Ammon's horn (tissue), 1 donor: ENCODE measurements at regions not wholly inside any gene's neighbourhood (a gene's known extent, or its start where the extent isn't known, plus 50 kb on each side); places are given as distances from the start of the nearest gene placed in this dataset.
"Not testable (repeated sequence)": the region's sequence is repeated elsewhere in the genome, so short reads cannot be mapped to it uniquely, and the experiment has no call there.

Source experiments
- DNase-seq: peaks from one replicate; pipeline ENCODE4 v3.0.0-alpha.2; 2016; ENCODE audit warnings: low spot score

DNA sequence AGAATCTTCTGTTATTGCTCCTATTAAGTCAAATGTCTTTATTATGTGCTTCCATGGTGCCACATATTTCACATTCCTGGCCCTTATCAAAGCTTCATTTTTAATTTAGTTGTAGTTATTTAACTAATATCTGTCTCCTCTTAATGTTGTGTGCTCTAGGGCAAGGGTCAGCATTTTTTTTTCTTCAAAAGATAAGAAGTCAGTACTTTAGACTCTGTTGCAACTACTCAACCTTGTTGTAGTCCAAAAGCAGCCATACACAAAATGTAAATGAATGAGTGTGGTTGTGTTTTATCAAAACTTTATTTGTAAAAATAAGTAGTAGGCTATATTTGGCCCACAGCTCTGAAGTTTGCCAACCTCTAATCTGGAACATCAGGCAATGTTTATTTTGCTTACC lies 394.7 kb upstream of the CBLB start:
- DNase-seq, result no peak

DNA sequence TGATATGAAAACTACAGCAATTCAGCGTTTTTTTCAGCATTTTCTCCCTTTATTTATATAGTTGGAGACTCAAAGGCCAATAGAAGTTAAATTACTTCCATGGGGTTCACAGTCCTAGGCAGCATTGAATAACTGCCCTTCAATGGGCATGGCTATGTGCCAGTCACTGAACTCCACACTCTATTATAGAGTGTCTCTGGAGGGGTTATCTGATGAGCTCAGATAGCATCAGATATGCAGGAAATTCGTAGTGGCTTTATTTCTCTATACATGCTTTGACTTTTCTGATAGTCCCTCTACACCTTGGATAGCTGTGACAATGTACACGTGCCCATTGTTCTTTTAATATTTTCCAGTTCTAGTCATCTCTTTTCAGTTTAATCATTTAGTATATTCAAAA lies 396.9 kb upstream of the CBLB start:
- DNase-seq, result no peak

DNA sequence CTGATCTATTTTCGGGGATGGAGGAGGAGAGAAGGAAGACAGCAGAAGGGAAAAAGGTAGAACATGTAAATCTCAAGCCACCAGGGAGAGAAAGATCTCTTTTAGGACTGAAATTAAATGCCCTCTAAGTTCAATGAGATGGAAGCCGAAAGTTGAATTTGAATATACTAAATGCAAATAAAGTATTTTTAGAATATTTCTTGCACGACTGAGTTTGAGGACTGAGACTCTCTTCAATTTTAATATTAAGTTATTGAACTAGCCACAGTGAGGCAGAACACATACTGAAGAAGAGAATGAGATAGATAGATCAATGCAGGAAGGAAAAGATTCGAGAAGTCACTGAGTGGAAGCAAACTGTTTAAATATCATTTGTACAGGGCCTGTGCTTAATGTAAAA lies 399.9 kb upstream of the CBLB start:
- no peak for DNase-seq

DNA sequence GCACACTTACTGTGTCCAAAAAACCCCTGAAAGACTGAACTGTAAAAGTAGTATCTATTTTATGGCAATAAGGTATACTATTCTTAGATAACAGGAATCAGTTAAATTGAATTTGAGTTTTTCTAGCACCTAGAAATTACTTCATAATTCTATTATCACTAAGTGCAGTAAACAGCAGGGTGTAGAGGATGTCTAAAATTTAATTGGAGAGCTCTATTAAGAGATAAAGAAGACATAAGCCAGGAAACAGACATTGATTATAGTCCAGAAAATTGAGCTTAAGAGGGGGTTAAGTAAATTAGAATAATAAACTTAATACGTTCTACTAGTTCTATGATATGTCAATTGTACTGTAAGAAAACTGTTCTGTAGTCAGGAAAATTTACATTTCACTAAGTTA lies 403.5 kb upstream of the CBLB start:
- no peak for DNase-seq

DNA sequence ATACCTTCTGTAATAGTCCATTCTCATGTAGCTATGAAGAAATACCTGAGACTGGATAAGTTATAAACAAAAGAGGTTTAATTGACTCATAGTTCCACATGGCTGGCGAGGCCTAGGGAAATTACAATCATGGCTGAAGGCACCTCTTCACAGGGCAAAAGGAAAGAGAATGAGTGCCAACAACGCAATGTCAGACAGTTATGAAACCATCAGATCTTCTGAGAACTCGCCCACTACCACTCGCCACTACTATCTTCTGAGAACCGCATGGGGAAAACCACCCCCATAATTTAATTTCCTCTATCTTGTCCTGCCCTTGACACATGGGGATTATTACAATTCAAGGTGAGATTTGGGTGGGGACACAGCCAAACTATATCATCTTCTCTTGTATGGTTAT lies 406.8 kb upstream of the CBLB start:
- DNase-seq, result no peak

DNA sequence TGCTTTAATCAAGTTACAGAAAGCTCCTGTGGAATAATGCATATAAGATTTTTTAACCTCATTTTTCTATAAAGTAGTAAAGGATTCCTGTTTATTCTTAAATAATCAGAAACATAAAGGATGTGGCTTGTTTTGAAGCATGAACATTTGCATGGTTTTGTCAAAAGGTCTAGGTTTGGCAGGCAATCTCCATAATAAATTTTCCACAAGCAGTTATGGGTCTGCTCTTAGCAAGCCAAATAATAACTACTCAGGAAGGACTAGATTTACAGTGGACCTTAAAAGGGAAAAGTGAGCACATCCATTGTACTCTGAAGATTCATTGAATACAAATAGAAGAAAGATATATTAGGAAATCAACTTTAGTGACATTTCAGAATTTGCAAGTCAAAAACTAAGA lies 407.3 kb upstream of the CBLB start:
- DNase-seq, result no peak

DNA sequence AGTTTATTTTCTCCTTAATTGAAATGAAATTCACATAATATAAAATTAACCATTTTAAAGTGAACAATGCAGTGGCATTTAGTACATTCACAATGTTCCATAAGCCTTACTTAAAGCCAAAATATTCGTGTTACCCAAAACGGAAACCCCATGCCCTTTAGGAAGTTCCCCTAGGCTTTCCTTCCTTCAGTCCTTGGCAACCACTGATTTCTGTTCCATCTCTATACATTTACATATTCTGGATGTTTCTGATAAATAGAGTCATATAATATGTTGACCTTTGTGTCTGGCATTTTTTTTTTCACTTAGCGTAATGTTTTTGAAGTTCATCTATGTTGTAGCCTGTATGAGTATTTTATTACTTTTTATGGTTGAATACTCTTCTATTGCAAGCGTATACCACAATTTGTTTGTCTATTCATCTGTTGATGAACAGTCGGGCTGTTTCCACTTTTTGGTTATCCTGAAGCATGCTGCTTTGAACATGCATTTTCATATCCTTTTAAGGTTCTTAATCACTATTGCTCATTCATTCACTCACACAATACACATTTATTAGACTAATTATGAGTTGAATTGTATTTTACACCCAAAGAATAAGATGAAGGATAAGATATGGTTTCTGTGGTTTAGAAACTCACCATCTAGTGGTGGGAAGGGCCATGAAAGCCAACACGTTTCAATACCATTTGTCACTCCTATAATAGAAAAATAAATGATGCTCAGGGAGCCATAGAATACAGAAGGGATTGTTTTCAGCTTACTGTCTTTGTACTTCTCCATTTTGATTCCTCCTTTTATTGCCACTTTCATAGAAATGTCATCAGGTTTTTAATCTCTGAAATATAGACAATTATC lies 408.2 kb upstream of the CBLB start:
- no peak for DNase-seq

DNA sequence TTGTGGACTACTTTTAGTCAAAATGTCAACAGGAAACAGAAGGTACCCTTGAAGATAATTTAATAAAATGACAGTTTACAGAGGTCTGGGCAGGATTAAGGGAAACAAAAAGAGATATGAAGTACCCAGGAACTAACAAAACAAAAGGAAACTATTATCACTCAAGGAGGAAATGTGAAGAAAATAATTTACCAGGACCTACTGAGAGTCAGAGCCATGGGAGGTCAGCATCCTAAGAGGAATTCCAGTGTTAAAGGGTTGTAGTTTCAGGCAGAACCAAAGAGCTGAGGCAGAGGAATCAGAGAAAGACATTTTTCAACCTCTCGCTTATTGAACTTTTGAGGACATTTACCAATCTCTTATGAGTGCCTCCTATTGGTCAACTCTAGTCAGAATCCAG lies 408.9 kb upstream of the CBLB start:
- DNase-seq, result no peak

DNA sequence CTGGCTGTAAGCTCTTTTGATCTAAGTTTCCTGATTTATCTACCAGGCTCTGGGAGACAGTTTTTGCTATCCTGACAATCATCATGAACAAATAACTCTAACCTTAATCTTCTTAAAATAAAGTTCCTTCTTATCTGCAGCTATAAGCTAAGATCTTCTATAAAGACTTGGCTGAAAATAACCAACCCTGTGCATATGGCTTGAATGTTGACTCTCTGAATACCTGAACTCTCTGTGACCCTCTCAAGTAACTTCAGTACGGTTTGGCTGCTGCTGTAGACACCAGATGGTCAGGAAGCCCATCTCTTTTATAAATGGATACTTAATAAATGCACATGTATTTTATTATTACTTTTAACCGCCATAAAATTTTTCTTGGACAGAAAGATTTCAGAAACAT lies 412.4 kb upstream of the CBLB start:
- DNase-seq, result no peak

DNA sequence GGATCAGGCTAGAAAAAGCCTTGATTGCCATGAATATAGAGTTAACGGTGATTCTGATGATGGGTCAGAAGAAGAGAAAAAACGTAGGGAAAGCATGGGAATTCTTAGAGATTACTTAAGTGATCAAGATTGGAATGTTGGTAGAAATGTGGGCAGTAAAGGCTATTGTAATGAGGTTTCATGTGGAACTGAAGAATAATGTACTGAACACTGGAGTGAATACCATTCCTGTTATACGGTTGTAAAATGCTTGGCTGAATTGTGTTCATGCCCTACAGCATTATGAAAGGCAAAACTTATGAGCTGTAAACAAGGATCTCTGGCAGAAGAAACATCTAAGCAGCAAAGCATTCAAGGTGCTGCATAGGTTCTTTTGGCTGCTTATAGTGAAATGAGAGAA lies 414.1 kb upstream of the CBLB start:
- DNase-seq, result no peak

DNA sequence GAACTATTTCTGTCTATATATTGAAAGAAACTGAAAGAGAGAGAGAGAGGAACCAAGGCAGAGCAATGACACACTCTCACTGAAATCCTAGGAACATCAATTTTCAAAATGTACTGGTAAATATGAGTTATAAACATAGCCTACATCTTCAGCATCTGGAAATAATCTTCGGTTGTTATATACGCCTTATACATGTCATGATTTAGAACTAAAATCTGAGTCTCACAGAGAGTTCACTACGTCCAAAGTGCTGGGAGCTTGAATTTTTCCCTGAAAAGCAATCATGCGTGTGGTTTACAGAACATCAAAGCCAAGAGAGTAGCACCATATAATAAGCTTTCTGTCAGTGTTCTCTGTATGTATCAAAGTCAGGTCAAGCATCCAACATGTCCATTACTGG lies 420.0 kb upstream of the CBLB start:
- no peak for DNase-seq

DNA sequence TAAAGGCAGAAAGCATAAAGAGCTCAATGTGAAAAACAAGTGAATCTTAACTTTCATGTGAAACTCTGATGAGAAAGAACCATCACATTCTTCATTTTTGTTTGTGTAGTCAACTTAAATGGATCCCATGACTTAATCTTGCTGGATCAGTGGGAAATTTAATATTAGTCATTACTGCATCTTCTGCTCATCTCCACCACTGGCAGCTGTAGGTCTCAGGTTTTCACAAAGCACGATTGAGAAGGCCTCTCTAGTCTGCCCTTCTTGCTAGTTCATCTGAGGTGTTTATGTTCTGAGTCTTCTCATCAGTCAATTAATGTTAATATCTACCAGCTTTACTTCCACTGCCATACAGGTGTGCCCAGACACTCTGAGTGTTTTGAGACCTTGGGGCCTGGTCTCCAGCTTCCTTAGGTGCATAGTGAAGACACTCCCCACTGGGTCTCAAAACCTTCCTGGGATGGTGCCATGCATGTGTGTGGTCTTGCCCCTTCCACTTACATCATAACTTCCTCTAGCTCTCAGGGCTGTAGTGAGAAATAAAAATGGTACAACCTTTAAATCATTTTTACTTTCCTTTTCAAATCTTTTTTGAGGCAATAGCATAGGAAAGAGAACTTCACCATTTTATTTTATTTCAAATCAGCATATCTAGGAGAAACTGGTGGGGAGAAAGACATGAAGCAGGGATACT lies 421.6 kb upstream of the CBLB start:
- no peak for DNase-seq

DNA sequence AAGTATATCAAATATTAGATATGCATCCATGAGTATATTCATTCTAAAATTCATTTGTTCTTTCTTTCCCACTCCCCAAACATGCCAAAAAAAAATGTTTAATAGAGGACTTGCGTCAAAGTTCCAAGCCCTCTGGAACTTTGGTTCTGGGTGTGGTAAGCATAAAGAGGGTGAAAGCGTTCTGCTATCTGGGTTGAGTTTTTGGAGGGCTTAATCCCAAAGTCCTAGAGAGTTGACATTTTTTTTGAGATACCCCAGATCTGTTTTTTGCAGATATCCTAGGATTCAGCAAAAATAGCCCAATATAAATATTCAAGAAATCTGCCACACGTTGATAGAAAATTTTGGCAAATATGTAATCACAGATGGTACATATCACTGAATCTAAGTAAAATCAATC lies 424.3 kb upstream of the CBLB start:
- DNase-seq, result no peak

DNA sequence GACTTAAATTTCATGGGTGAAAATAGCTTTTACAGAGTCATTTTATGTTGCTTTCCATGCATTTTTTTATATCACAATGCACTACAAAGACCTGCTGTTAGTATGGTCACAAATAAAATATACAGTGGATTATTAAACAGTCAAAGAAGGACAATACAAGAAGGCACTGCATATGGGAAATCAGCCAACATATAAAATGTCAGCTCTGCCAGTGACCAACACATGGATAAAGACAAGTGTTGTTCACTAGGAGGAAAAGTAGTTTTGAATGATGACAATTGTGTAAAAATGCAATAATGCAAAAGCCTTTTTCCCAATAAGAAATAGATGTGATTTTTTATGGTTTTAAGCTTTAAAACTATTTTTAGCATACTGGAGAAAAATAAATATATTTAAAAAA lies 425.3 kb upstream of the CBLB start:
- DNase-seq, result peak; percentile 10

DNA sequence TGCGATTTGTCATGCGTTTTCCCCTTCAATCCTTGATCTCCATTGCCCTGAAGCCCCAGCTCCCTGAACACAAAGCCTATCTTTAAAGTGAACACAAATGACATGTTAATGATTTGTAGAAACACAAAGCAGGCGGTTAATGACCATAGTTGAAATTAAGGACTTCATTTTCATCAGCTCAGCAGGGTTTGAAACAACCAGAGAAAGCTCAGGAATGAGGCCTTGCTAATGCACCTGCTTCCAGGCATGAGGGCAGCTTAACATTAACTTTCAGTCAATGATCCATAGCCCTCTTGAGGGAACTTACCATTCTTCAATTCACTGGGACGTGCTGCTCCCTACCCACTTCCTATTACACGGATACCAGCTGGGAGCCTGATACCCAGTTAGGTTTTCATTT lies 427.2 kb upstream of the CBLB start:
- DNase-seq, result no peak

DNA sequence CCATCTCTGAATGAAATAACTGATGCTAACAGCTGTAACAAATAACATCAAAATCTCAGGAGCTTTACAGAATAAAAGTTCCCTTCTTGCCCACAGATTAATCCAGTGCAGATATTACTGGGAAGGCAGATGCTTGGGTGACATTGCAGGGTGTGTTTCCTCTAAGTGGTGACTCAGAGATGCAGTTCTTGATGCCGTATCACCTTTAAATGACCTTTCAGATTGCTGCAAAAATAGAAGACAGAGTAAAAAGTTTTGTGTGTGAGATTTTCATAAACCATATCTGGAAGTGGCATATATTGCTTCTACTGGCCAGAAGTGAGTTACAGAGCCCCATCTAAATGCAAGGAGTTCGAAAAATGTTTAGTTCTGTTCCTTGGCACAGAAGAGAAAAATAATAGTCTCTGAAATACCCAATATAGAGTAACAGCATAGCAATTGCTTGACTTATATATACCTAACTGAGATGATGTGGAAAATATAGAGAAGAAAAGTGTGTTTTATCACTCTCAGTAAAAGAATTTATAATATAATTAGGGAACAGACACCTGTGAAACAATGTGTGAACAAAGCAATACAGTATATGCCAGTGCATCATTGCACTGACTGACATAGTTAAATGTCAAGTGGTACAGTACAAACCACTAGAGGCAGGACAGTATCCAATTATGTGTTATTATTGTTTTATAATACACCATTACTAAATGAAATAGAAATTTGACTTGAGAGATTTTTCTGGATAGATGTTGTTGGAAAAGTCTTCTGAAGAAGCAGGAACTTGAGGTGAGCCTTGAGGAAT lies 430.7 kb upstream of the CBLB start:
- DNase-seq, result no peak

DNA sequence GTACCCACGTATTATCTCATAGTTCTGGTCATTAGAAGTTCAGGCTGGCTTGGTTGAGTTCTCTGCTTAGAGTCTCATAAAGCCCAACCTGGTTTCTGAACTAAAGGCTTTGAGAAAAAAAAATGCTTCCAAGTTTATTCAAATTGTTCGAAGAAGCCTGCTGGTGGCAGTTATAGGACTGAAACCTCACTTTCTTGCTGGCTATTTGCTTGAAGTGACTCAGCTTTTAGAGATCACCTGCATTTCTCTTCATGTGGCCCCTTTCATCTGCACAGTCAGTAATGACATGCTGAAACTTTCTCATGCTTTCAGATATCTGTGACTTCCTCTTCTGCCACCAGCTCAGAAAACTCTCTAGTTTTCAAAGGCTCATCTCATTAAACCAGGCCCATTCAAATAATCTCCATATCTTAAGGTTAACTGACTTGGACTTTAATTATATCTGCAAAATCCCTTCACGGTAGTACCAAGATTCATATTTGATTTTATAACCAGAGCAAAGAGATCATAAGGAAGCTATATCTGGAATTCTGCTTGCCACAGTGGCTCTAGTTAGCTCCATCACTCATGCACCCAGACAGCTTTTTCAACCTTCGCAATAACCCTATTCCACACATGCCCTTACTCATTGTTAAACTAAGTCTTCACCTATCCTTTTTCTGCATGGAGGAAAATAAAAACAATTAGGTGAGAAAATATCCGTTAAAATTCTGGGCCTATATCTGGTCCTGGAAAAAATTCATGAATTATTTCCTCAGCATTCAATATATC lies 433.8 kb upstream of the CBLB start:
- DNase-seq, result no peak

DNA sequence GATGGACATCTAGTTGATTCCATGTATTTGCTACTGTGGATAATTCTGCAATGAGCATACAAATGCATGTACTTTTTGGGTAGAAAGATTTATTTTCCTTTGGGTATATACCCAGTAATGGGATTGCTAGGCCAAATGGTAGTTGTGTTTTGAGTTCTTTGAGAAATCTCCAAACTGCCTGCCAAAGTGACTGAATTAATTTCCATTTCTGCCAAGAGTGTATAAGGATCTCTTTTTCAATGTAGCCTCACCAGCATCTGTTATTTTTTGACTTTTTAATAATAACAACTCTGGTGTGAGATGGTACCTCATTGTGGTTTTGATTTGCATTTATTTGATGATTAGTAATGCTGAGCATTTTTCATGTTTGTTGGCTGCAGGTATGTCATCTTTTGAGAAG lies 435.0 kb upstream of the CBLB start:
- no peak for DNase-seq

DNA sequence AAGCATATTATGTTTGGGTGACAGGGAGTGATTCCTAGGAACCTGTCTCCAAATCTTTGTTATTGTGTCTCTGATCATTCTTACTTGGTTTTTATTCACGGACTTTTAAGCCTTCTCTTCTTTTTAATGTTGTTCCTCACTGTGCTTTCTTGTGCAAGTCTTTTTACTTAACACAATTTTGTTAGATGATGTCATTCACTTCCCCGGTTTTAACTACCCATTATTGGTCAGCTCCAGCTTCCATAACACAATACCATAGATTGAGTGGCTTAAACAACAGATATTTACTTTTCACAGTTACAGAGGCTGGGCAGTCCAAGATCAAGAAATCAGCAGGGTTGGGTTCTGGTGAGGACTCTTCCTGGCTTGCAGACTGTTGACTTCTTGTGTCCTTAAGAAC lies 436.3 kb upstream of the CBLB start:
- DNase-seq, result no peak

DNA sequence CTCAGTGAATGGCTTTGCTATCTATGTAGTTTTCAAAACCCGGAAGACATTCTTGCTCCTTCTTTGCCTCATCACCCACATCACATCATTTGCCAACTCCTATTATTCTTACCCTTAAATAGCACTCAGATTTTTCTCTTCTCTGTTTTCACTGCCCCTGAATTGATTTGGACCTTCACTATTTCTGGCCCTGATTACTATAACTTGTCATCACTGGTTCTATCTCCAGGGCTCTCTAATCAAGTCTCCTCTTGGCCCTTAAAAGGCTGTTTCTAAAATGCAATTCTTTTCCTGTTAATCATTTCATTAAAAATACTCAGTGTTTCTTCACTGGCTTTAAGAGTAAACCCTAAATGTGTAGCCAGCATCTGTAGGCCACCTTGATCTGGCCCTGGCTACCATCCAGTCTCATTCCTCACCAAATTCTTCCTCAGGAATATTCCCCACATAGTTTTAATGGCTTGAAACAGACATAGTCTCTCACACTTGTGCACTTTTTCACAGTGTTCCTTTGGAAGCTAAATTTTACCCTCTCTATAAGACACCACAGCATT lies 437.1 kb upstream of the CBLB start:
- no peak for DNase-seq

DNA sequence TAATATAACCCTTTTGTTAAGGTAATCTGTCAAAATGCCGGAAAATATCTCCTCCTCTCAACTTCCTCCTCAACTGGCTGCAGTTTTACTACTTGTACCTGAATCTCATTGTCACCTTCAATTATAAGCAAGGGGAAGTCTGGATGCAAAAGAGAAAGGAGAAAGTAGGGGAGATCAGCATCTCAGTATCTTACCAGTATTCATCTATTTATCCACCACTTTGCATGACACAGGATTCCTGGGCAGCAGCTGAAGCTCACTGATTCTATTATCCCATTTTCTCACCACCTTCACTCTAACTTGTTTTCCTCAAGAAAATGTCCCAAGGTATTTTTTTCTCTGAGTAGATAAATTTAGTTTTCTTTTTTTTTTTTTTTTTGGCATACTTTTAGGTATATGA lies 440.5 kb upstream of the CBLB start:
- no peak for DNase-seq

DNA sequence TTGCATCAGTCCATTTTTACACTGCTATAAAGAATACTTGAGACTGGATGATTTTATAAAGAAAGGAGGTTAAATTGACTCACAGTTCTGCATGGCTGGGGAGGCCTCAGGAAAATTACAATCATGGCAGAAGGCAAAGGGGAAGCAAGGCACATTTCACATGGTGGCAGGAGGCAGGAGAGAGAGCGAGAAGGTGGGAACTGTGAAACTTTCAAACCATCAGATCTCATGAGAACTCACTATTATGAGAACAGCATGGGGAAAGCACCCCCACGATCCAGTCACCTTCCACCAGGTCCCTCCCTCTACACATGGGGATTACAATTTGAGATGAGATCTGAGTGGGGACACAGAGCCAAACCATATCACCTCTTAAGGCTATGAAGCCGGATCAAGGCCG lies 441.0 kb upstream of the CBLB start:
- DNase-seq, result not testable (repeated sequence)
